Parathyroid adenoma (tissue), 2 donors: ENCODE measurements at regions not wholly inside any gene's neighbourhood (a gene's known extent, or its start where the extent isn't known, plus 50 kb on each side); places are given as distances from the start of the nearest gene placed in this dataset.

ENCODE experiments used
- H2AFZ ChIP-seq: fragments of 300-600 bp; sonication (generic); one replicate; pipeline ENCODE4 v1.7.0; 2017; ENCODE audit warnings: antibody characterized with exemption, mild to moderate bottlenecking
- H3K27ac ChIP-seq: fragments of 300-600 bp; sonication (generic); one replicate; pipeline ENCODE4 v1.7.0; 2017
- H3K27me3 ChIP-seq: fragments of 300-600 bp; sonication (generic); one replicate; pipeline ENCODE4 v1.7.0; 2017; ENCODE audit warnings: low read length; ENCODE audit not compliant: control insufficient read depth, insufficient read depth
- H3K36me3 ChIP-seq: fragments of 300-600 bp; sonication (generic); one replicate; pipeline ENCODE4 v1.7.0; 2017; ENCODE audit warnings: low read length; ENCODE audit not compliant: control insufficient read depth, insufficient read depth
- H3K4me1 ChIP-seq: fragments of 300-600 bp; sonication (generic); one replicate; pipeline ENCODE4 v1.7.0; 2017; ENCODE audit warnings: control low read depth
- H3K4me2 ChIP-seq: fragments of 300-600 bp; sonication (generic); one replicate; pipeline ENCODE4 v1.7.0; 2017; ENCODE audit warnings: low read length
- H3K4me3 ChIP-seq: fragments of 300-600 bp; sonication (generic); one replicate; pipeline ENCODE4 v1.7.0; 2017; ENCODE audit warnings: low read depth, low read length
- H3K79me2 ChIP-seq: fragments of 300-600 bp; sonication (generic); one replicate; pipeline ENCODE4 v1.7.0; 2017; ENCODE audit warnings: control low read depth
- H3K9ac ChIP-seq: fragments of 300-600 bp; sonication (generic); one replicate; pipeline ENCODE4 v1.7.0; 2017; ENCODE audit warnings: mild to moderate bottlenecking
- H3K9me3 ChIP-seq: fragments of 300-600 bp; sonication (generic); one replicate; pipeline ENCODE4 v1.7.0; 2017; ENCODE audit warnings: low read length; ENCODE audit not compliant: control insufficient read depth
- TF ChIP-seq, protein P1 (sequence below): fragments of 300-600 bp; sonication (generic); IDR thresholded peaks from one replicate; pipeline ENCODE4 v1.7.0; 2017; ENCODE audit warnings: antibody characterized with exemption, mild to moderate bottlenecking
- donor health status: primary hyperparathyroidism.

DNA sequence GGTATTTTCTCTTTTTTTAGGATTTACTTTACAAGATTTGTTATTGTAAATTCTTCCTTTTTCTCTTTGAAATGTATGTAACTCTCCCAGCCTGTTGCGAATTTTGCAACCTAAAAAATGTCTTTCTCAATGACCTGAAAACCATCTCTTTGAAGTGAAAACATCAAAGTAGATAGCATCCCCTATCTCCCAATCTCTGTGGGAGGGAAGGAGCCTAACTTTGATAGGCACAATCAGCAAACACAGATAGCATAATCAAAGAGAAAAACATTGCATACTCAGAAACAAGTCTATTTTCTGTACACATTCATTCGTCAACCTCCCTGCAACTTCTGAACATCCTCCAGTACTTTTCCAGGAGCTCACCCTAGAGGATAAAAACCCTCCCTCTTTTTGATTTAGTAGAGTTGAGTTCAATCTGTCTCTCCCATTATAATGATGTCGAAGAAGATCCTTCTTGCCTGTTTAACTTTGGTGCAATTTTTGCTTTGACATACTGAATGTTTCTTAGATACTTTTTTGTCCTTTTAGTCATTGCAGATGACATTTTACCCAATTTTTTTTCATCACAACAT, 849.2 kb upstream of the LRFN5 start:
- Histone ChIP-seq H3K79me2 (no peaks in the 10 kb centered on the region), H2AFZ (no peak overlapping the region), H3K27ac (no peak overlapping the region), H3K4me1 (no peaks in the 10 kb centered on the region), H3K27me3 (no peaks in the 10 kb centered on the region), H3K9ac (no peak overlapping the region), H3K36me3 (no peaks in the 10 kb centered on the region), H3K4me2 (no peak overlapping the region), H3K9me3 (no peaks in the 10 kb centered on the region), H3K4me3 (no peak overlapping the region)
- TF ChIP-seq, protein P1, sequence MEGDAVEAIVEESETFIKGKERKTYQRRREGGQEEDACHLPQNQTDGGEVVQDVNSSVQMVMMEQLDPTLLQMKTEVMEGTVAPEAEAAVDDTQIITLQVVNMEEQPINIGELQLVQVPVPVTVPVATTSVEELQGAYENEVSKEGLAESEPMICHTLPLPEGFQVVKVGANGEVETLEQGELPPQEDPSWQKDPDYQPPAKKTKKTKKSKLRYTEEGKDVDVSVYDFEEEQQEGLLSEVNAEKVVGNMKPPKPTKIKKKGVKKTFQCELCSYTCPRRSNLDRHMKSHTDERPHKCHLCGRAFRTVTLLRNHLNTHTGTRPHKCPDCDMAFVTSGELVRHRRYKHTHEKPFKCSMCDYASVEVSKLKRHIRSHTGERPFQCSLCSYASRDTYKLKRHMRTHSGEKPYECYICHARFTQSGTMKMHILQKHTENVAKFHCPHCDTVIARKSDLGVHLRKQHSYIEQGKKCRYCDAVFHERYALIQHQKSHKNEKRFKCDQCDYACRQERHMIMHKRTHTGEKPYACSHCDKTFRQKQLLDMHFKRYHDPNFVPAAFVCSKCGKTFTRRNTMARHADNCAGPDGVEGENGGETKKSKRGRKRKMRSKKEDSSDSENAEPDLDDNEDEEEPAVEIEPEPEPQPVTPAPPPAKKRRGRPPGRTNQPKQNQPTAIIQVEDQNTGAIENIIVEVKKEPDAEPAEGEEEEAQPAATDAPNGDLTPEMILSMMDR, result no peak

DNA sequence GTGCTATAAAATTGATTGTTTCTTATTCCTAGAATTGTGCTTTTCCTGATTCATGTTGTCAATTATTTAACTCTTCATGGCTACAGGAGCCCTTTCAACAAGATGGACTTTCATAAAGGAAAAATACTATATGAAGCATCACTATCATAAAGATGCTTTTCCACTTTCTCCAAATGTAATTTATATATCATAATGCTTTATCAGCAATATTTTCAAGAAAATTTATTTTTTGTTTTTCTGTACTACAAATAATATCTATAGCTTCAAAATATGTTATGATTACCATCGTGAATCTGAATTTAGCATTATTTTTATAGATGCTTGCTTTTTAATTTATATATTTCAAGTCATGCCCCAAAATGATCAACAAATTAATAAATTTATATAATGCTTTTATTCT, 873.5 kb upstream of the LRFN5 start:
- Histone ChIP-seq H3K4me1 (no peaks in the 10 kb centered on the region), H3K79me2 (no peaks in the 10 kb centered on the region)

DNA sequence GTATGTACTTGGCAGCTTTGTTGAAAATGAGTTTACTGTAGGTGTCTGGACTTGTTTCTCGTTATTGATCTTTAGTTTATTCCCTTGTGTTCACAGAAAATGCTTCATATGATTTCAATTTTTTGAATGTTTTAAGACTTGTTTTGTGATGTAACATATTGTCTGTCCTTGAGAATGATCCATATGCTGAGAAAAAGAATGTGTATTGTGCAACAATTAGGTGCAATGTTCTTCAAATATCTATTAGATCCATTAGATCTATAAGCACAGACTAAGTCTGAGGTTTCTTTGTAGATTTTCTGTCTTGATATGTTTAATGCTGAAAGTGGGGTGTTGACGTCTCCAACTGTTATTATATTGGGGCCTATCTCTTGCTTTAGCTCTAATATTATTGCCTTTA, 879.6 kb upstream of the LRFN5 start:
- H3K4me2 ChIP-seq, result no peak overlapping the region
- no peak overlapping the region for H2AFZ ChIP-seq
- H3K27me3 ChIP-seq, result no peaks in the 10 kb centered on the region
- no peak overlapping the region for H3K27ac ChIP-seq
- H3K36me3 ChIP-seq, result no peaks in the 10 kb centered on the region
- no peaks in the 10 kb centered on the region for H3K9me3 ChIP-seq
- TF ChIP-seq, protein P1, result no peak
- no peak overlapping the region for H3K4me3 ChIP-seq
- no peaks in the 10 kb centered on the region for H3K4me1 ChIP-seq
- no peaks in the 10 kb centered on the region for H3K79me2 ChIP-seq
- no peak overlapping the region for H3K9ac ChIP-seq

More for the DNA sequence above, 873.5 kb upstream of the LRFN5 start:
- H3K36me3 ChIP-seq, result no peaks in the 10 kb centered on the region
- H3K9ac ChIP-seq, result no peak overlapping the region
- H3K9me3 ChIP-seq, result no peaks in the 10 kb centered on the region
- no peak overlapping the region for H2AFZ ChIP-seq
- H3K27ac ChIP-seq, result no peak overlapping the region
- no peaks in the 10 kb centered on the region for H3K27me3 ChIP-seq
- TF ChIP-seq, protein P1, result no peak
- H3K4me2 ChIP-seq, result no peak overlapping the region
- no peak overlapping the region for H3K4me3 ChIP-seq

DNA sequence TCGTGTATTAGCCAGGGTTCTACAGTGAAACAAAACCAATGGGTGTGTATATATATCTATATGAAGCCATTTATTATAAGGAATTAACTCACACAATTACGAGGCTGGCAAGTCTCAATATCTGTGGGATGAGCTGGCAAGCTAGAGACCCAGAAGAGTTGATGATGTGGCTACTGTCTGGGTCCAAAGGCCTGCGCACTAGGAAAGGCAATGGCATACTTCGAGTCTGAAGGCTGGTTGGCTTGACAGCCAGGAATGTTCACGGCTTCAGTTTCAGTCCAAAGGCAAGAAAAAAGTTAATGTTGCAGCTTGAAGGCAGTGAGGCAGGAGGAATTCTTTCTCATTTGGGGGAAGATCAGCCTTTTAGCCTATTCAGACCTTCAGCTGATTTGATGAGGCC, 893.3 kb upstream of the LRFN5 start:
- Histone ChIP-seq H3K4me1 (no peaks in the 10 kb centered on the region), H3K4me3 (no peak overlapping the region), H3K4me2 (no peak overlapping the region), H3K27me3 (no peaks in the 10 kb centered on the region), H3K36me3 (no peaks in the 10 kb centered on the region), H3K79me2 (no peaks in the 10 kb centered on the region), H3K27ac (no peak overlapping the region), H2AFZ (no peak overlapping the region), H3K9me3 (no peaks in the 10 kb centered on the region), H3K9ac (no peak overlapping the region)
- TF ChIP-seq, protein P1, result no peak

DNA sequence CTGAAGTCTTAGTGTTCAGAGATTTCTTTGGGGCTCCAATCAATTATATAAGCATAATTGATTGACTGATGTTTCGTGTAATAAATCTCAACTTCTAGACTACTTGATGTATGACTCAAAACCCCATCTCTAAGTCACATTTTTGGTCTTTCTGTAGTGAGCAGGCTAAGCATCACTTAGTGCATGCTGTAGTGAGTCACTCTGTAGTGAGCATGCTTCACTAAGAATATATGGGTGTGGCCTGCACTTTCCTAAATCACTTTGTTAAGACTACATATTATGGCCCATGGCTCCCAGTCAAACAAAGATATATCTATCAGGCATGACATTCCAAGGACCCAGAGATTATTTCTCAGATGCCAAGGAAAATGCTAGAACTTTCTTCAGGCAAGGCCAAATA, 909.4 kb upstream of the LRFN5 start:
- Histone ChIP-seq H3K79me2 (no peaks in the 10 kb centered on the region), H3K9me3 (no peaks in the 10 kb centered on the region), H2AFZ (no peak overlapping the region), H3K27me3 (no peaks in the 10 kb centered on the region), H3K4me3 (no peak overlapping the region), H3K9ac (no peak overlapping the region), H3K27ac (no peak overlapping the region), H3K36me3 (no peaks in the 10 kb centered on the region), H3K4me1 (no peaks in the 10 kb centered on the region), H3K4me2 (no peak overlapping the region)
- TF ChIP-seq, protein P1, result no peak
